ENCODE measurements at regions not wholly inside any gene's neighbourhood (a gene's known extent, or its start where the extent isn't known, plus 50 kb on each side); places are given as distances from the start of the nearest gene placed in this dataset.

DNA sequence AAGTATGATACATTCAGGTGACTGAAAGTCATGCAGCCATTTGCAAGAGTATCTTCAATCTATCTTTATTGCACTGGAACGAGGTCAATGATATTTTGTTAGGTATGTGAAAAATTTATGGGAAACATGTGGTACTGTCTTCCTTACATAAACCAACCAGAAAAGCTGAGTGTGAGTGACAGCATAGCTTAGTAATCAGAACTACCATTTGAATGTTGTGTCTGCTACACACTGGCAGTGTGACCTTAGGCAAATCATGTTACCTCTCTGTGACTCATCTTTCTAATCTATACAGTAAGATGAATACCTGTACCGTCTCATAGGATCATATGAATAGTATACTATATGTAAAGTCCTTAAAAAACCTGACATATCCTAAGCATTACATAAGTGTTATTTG lies 337.9 kb upstream of the IL12A start:
- TF ChIP-seq, protein P1, sequence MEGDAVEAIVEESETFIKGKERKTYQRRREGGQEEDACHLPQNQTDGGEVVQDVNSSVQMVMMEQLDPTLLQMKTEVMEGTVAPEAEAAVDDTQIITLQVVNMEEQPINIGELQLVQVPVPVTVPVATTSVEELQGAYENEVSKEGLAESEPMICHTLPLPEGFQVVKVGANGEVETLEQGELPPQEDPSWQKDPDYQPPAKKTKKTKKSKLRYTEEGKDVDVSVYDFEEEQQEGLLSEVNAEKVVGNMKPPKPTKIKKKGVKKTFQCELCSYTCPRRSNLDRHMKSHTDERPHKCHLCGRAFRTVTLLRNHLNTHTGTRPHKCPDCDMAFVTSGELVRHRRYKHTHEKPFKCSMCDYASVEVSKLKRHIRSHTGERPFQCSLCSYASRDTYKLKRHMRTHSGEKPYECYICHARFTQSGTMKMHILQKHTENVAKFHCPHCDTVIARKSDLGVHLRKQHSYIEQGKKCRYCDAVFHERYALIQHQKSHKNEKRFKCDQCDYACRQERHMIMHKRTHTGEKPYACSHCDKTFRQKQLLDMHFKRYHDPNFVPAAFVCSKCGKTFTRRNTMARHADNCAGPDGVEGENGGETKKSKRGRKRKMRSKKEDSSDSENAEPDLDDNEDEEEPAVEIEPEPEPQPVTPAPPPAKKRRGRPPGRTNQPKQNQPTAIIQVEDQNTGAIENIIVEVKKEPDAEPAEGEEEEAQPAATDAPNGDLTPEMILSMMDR (IDR thresholded peaks at IDR 0.05; ENCODE audit: insufficient read depth, low read depth, low read length), result no peak
- no peak for DNase-seq (ENCODE audit: low read depth)
- no peak overlapping the region for H3K4me3 ChIP-seq (ENCODE audit: low read depth, low read length)

DNA sequence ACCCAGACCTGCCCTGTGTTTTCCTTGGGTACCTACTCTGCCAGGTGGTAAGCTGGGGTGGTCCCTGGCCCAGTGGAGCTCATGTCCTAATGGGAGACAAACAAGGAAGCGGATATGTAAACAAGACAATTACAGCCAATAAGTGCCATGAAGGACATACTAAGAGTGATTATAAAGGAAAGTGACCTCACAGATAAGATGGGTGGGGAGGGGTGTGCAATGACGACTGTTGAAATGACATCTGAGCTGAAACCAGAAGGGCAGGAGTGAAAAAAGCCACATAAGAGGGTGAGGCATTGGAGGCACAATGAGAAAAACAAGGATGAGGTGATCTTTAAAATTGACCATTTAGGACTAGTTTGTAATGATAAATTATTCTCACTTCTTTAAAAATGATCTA lies 336.2 kb upstream of the IL12A start:
- TF ChIP-seq, protein P1 (IDR thresholded peaks at IDR 0.05; ENCODE audit: insufficient read depth, low read depth, low read length), result no peak

DNA sequence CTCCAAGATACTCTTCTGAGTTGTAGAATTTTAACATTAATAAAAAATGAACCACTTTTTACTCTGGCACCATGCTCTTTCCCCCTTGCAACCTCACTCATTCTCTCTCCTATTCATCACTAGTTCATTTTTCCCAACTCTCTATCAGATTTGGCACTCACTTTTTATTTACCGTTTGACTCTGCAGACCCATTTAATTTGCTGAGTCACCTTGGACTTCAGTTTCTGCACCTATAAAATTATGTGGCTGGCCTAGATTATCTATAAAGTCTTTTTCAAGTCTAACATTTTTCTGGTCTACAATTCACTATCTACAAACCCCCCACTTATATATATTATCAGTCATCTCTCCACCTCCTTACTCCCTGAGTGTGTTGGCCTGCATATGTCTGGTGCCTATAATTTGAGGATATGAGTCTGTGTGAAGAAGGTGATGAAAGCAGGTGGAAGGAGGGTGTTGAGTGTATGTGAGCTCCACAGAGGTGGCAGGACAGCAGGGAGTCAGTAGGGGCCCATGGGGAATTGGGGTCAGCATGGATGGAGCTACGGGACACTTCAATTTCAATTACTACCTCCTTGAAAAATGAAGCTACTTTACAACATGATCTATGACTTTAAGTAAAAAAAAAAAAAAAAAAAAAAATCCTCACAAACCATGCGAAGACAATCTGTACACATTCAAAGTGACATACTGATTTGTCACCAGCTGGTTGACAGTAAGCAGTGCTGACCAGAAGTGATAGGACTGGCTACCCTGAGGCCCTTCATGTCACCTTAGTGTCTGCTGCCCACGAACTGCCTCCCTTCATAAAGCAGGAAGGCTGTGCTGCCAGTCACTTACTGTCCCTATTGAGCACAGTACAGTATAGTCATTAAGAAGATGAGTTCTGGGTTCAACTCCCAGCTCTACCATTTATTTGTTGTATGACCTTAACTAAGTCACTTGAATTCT lies 334.2 kb upstream of the IL12A start:
- TF ChIP-seq, protein P1 (IDR thresholded peaks at IDR 0.05; ENCODE audit: insufficient read depth, low read depth, low read length), result no peak
- H3K4me3 ChIP-seq (ENCODE audit: low read depth, low read length), result no peak overlapping the region
- no peak for DNase-seq (ENCODE audit: low read depth)

More for the DNA sequence above, 336.2 kb upstream of the IL12A start:
- DNase-seq (ENCODE audit: low read depth), result no peak
- H3K4me3 ChIP-seq (ENCODE audit: low read depth, low read length), result no peak overlapping the region

DNA sequence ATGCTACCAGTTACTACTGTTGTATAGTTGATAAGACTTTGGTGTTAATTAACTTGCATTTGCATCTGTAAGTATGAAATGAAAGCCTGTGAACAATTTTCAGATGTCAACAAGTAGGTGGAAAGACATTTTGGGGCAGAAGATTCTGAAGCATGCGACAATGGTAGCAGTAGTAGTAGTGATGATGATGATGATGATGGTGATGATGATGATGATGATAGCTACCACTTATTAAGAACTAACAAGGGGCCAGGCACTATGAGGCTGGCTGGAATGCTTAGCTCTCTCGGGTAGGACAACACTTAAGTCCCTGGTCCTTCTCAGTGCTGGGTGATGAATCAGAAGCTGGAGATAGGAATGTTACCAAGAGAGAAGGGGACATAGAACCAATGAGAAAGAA lies 333.4 kb upstream of the IL12A start:
- TF ChIP-seq, protein P1 (IDR thresholded peaks at IDR 0.05; ENCODE audit: insufficient read depth, low read depth, low read length), result no peak
- H3K4me3 ChIP-seq (ENCODE audit: low read depth, low read length), result no peak overlapping the region
- no peak for DNase-seq (ENCODE audit: low read depth)

DNA sequence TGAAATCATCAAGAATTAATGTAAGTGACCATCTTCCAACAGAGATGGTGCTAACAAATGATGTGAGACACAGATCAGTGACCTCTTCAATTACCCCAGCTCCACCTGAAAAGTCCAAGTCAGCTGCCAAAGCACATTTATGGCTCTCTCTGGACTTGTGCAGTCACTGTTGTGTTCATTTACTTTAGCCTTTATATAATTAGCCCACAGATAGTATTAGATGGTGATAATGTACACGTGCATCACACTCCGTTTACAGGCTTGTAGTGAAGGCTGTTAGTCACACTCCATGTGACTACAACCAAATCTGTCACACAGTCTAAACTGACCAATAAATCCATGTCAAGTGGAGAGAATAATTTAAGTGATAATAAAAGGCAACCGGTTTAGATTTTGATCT lies 331.5 kb upstream of the IL12A start:
- no peak overlapping the region for H3K4me3 ChIP-seq (ENCODE audit: low read depth, low read length)
- TF ChIP-seq, protein P1 (IDR thresholded peaks at IDR 0.05; ENCODE audit: insufficient read depth, low read depth, low read length), result no peak
- no peak for DNase-seq (ENCODE audit: low read depth)

DNA sequence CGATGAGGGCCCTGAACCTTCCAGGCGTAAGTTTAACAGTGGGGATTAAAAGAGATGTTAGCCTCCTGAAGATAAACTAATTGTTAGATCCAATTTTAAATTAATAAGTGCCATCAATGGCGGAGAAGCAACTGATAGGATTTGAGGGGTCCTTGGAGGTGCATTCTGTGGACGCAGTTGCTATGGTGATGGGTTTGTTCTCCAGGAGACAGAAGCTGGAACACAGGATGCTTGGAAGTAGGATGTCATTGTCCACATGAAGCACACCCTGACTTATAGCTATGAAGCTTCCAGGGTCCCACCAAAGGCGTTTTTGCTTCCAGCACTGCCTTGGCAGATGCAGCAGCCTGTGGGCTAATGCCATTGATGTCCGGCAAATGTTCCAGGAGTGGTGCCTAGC lies 331.0 kb upstream of the IL12A start:
- H3K4me3 ChIP-seq (ENCODE audit: low read depth, low read length), result no peak overlapping the region
- DNase-seq (ENCODE audit: low read depth), result no peak
- TF ChIP-seq, protein P1 (IDR thresholded peaks at IDR 0.05; ENCODE audit: insufficient read depth, low read depth, low read length), result no peak
